Small intestine (tissue), 7 donors: ENCODE measurements at regions not wholly inside any gene's neighbourhood (a gene's known extent, or its start where the extent isn't known, plus 50 kb on each side); places are given as distances from the start of the nearest gene placed in this dataset.

ENCODE experiments used
- DNase-seq, 2 donors: peaks; one replicate each; pipeline versions ENCODE4 v3.0.0 to v3.0.0-alpha.2; 2013
- FAIRE-seq: peaks from 2 replicates; lab custom pipeline; 2012; peaks lifted over from hg19 to GRCh38; lab: Jason Lieb, UNC
- H3K27ac ChIP-seq, 3 donors: one replicate each; pipeline ENCODE4 v1.5.1; 2013; ENCODE audit warnings: low read length in 2 of 3, mild to moderate bottlenecking in 2 of 3, control low read depth in 1 of 3, inconsistent platforms in 1 of 3, low read depth in 1 of 3, moderate library complexity in 1 of 3
- H3K27me3 ChIP-seq, 3 donors: one replicate each; pipeline ENCODE4 v1.6.1; 2013; ENCODE audit warnings: low read length in 3 of 3, inconsistent platforms in 1 of 3; ENCODE audit not compliant: control insufficient read depth in 3 of 3, insufficient read depth in 3 of 3
- H3K36me3 ChIP-seq, 3 donors: one replicate each; pipeline ENCODE4 v1.6.1; 2013; ENCODE audit warnings: low read length in 3 of 3, inconsistent platforms in 1 of 3, low read depth in 1 of 3, mild to moderate bottlenecking in 1 of 3, moderate library complexity in 1 of 3; ENCODE audit not compliant: control insufficient read depth in 3 of 3, insufficient read depth in 2 of 3
- H3K4me1 ChIP-seq, 3 donors: one replicate each; pipeline ENCODE4 v1.6.1; 2013; ENCODE audit warnings: low read length in 2 of 3, inconsistent platforms in 1 of 3, low read depth in 1 of 3, mild to moderate bottlenecking in 1 of 3, moderate library complexity in 1 of 3; ENCODE audit not compliant: control insufficient read depth in 3 of 3, insufficient read depth in 2 of 3
- H3K4me3 ChIP-seq, 3 donors: one replicate each; pipeline ENCODE4 v1.5.1; 2013; ENCODE audit warnings: low read length in 3 of 3, control low read depth in 1 of 3, inconsistent platforms in 1 of 3, low read depth in 1 of 3, mild to moderate bottlenecking in 1 of 3, moderate library complexity in 1 of 3
- H3K9me3 ChIP-seq, 2 donors: one replicate each; pipeline ENCODE4 v1.6.1; 2013; ENCODE audit warnings: low read depth in 1 of 2, low read length in 1 of 2; ENCODE audit not compliant: control insufficient read depth in 2 of 2, insufficient read depth in 1 of 2
- WGBS, 3 donors: extraction: QIAGEN DNeasy Blood & Tissue Kit; methylation state at CpG; one replicate each; pipeline ENCODE4 v1.1.7; 2013; 5-methylcytosine and 5-hydroxymethylcytosine counted together
- donor health status: healthy with polysubstance abuse.
- donor health status: control.
- donor health status: control.
- donor health status: Bipolar disorder and iron deficiency.
- donor health status: healthy.

DNA sequence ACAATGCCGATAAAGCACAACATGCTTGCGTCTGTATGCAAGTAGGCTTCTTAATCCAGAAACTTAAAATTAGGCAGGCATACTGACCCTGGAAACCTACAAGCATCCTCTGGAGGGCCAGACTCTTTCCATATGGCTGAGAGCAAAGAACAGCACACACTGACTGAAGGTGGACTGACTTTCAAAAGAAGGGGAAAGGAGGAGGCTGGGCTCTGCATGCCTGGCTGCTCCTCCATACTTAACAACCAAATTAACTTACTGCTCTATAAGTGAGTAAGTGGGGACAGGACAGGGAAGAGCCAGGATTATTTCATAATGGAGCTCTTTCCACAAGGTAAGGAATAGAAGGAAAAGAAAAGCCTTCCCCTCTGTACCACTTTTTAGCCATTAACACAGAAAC, 55.9 kb upstream of the ATP8A1 start:
- no peak for FAIRE-seq
- no peak overlapping the region for H3K27ac ChIP-seq

DNA sequence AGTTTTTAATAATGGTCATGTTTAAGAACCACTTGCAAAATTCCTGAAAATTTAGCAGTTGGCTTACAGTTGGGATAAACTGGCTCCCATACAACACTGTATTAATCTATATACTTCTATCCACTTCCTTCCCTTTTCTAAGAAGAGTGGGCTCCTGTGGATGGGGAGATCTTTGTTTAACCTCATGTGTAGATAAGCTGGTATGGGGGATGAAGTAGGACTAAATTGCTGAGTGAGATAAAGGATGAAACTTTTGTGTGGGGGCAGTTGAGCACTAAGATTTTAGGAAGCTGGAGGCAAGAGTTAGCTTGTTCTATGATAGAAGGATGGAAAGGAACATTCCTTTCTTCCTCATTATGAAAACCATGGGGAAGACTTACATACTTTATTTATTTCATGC, 54.6 kb upstream of the ATP8A1 start:
- DNase-seq (no peak), FAIRE-seq (no peak)
- H3K4me3 ChIP-seq, result no peak overlapping the region
- no peaks in the 10 kb centered on the region for H3K9me3 ChIP-seq
- no peaks in the 10 kb centered on the region for H3K27me3 ChIP-seq
- no peaks in the 10 kb centered on the region for H3K36me3 ChIP-seq
- no peak overlapping the region for H3K27ac ChIP-seq
- H3K4me1 ChIP-seq, result no peaks in the 10 kb centered on the region

More for the DNA sequence above, 55.9 kb upstream of the ATP8A1 start:
- no peak for DNase-seq
- Histone ChIP-seq H3K36me3 (no peaks in the 10 kb centered on the region), H3K4me1 (no peaks in the 10 kb centered on the region), H3K4me3 (no peak overlapping the region), H3K9me3 (no peaks in the 10 kb centered on the region), H3K27me3 (no peaks in the 10 kb centered on the region)
- WGBS, 3 donors, result 63 to 89% (median 67%) methylated on average over 2 of the region's 2 CpGs

GRCh38 chr4:42710761-42711160, 53.9 kb upstream of the ATP8A1 start:
- Histone ChIP-seq H3K27ac (no peak overlapping the region), H3K4me3 (no peak overlapping the region), H3K9me3 (no peaks in the 10 kb centered on the region), H3K4me1 (no peaks in the 10 kb centered on the region), H3K36me3 (no peaks in the 10 kb centered on the region), H3K27me3 (no peaks in the 10 kb centered on the region)
- FAIRE-seq (no peak), DNase-seq (no peak)

DNA sequence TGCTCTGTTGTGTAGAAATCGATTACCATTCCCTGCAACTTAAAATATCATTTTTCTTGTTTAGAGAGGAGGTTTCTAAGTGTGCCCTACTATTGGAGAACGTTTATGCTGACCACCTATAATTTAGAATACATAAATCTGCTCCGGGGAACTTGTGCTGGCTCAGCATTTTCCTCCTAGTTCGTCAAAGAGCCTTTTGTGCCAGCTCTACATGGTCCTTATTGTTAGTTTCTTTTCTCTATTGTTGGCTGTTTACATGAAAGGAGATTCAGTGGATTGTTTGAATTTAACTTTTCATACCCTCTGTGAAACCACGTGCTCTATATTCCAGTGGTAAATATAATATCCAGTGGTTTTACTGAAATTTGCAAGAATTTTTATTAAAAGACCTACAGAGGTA, 53.4 kb upstream of the ATP8A1 start:
- 30 to 49% (median 47%) methylated on average over 5 of the region's 5 CpGs for WGBS, 3 donors
- Histone ChIP-seq H3K27ac (no peak overlapping the region), H3K4me1 (no peaks in the 10 kb centered on the region), H3K4me3 (no peak overlapping the region), H3K36me3 (no peaks in the 10 kb centered on the region), H3K9me3 (no peaks in the 10 kb centered on the region), H3K27me3 (no peaks in the 10 kb centered on the region)
- FAIRE-seq (no peak), DNase-seq (no peak)

DNA sequence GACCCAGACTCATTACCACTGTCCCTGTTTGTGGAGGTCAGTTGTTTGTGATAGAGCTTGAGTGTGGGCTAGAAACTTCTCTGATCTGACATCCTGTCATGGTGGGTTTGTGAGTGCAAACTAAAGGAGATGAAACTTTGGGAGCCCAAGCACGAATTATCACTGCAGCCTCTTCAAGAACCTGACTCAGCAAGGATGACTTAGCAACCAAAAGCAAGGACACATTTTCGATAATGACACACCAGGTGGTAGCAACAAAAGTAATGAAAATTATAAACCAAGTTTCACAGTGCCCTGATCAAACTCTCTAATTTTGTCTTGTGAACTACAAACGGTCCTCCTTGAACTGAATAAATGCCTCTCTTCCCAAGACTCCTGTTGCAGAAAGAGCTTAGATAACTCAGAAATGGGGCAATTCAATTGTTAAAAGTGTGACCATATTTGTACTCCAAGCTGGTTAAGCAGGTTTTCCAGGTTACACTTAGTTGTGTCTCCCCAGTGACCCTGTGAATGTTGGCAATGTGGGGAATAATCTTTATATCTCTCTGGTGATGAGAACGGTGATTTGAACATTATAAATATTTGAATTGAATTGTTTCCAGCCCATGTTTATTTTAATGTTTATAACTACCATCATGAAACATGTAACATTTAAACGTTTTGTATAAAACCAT, 52.6 kb upstream of the ATP8A1 start:
- Histone ChIP-seq H3K27me3 (no peaks in the 10 kb centered on the region), H3K9me3 (no peaks in the 10 kb centered on the region), H3K4me3 (no peak overlapping the region), H3K27ac (no peak overlapping the region), H3K36me3 (no peaks in the 10 kb centered on the region), H3K4me1 (no peaks in the 10 kb centered on the region)
- FAIRE-seq, result no peak
- peak in 1 of 2 donors; percentile 5 for DNase-seq
- WGBS, 3 donors, result 32 to 50% (median 41%) methylated on average over 5 of the region's 5 CpGs

- Histone ChIP-seq H3K36me3 (no peaks in the 10 kb centered on the region), H3K4me1 (no peaks in the 10 kb centered on the region), H3K9me3 (no peaks in the 10 kb centered on the region), H3K27ac (no peak overlapping the region), H3K27me3 (no peaks in the 10 kb centered on the region), H3K4me3 (no peak overlapping the region)
- FAIRE-seq (no peak), DNase-seq (no peak)
- 58 to 84% (median 70%) methylated on average over 1 of the region's 1 CpG for WGBS, 3 donors
Observed at GRCh38 chr4:42708625-42709024, 51.7 kb upstream of the ATP8A1 start.
